Esophagus muscularis mucosa (tissue), 4 donors: ENCODE measurements at regions not wholly inside any gene's neighbourhood (a gene's known extent, or its start where the extent isn't known, plus 50 kb on each side); places are given as distances from the start of the nearest gene placed in this dataset.

ENCODE experiments used
- DNase-seq: peaks from one replicate; pipeline ENCODE4 v3.0.0-alpha.2; 2017; ENCODE audit errors: extremely low spot score
- H3K27ac ChIP-seq, 4 donors: fragments of 200-600 bp; sonication (generic); replicated peaks in 1 of 4; 1 replicate in 3 of 4; 2 replicates in 1 of 4; pipeline ENCODE4 v1.5.1; 2016 to 2019; ENCODE audit warnings: mild to moderate bottlenecking in 1 of 4
- H3K27me3 ChIP-seq, 4 donors: fragments of 200-600 bp; sonication (generic); one replicate each; pipeline versions ENCODE4 v1.5.1 to v1.6.0; 2016 to 2019
- H3K36me3 ChIP-seq, 4 donors: fragments of 200-600 bp; sonication (generic); one replicate each; pipeline ENCODE4 v1.5.1; 2016 to 2019
- H3K4me1 ChIP-seq, 4 donors: fragments of 200-600 bp; sonication (generic); one replicate each; pipeline ENCODE4 v1.5.1; 2016 to 2019
- H3K4me3 ChIP-seq, 4 donors: fragments of 200-600 bp; sonication (generic); 1 replicate in 2 of 4; 2 replicates in 2 of 4; pipeline ENCODE4 v1.5.1; 2016 to 2019; ENCODE audit warnings: mild to moderate bottlenecking in 4 of 4, moderate library complexity in 1 of 4
- H3K9me3 ChIP-seq, 4 donors: fragments of 200-600 bp; sonication (generic); 1 replicate in 3 of 4; 2 replicates in 1 of 4; pipeline ENCODE4 v1.5.1; 2016 to 2019
- EP300 ChIP-seq: sonication (generic); formaldehyde crosslinking; IDR thresholded peaks from one replicate; pipeline ENCODE4 v1.6.1; 2017; ENCODE audit warnings: antibody characterized with exemption
- POLR2A ChIP-seq: fragments of 450-650 bp; IDR thresholded peaks from one replicate; pipeline ENCODE4 v1.6.1; 2017; ENCODE audit warnings: antibody characterized with exemption, moderate library complexity, mild to moderate bottlenecking, low read depth
- POLR2AphosphoS5 ChIP-seq, 2 donors: sonication (generic); formaldehyde crosslinking; IDR thresholded peaks; one replicate each; pipeline ENCODE4 v1.6.1; 2017; ENCODE audit warnings: antibody characterized with exemption in 2 of 2
- WGBS: methylation state at CpG from one replicate; pipeline ENCODE4 v1.1.5; 2018; 5-methylcytosine and 5-hydroxymethylcytosine counted together
- intact Hi-C: fragments of 100-400 bp; cut with DNase I; formaldehyde crosslinking; loops from one replicate; pipeline ENCODE4 v1.15.1; 2023
- TF ChIP-seq, protein P1 (sequence below), 3 experiments: fragments of 200-600 bp in 2 of 3; fragments of 450-650 bp in 1 of 3; sonication (generic) in 2 of 3; IDR thresholded peaks; one replicate each; pipeline ENCODE4 v1.5.1; 2017 to 2019; ENCODE audit warnings: antibody characterized with exemption in 3 of 3, mild to moderate bottlenecking in 2 of 3, moderate library complexity in 1 of 3

DNA sequence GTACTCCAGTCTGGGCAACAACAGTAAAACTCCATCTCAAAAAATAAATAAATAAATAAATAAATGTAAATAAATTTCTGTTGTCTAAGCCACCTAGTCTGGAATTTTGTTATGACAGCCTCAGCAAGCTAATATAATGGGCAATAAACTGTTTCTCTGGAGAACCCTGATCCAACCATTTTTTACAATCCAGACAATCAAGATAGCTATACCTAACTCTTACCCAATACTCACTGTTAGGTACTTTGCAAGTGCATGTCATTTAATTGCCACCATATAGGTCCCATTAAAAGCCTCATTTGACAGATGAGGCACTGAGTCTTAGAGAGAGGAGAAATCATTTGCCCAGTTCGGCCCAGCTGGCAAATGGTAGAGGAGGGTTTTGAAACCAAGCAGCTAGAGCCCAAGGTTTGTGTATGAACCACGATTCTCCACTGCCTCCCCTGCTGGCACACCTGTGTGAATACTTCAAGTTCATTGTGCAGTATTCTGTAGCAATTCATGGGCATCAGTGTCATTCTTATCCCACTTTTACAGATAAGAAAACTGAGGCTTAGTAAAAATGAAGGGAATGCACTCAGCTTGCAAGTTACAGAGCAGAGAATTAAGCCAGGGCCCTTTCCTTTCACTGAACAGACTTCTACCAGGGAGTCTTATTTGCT is 107.0 kb upstream of the UBE2E1 start:
- intact Hi-C loops, result no loop called here
- 95% methylated on average over 2 of the region's 2 CpGs for WGBS
- TF ChIP-seq EP300, result no peak
- H3K4me3 ChIP-seq, result no peak overlapping the region
- no peaks in the 10 kb centered on the region for H3K9me3 ChIP-seq
- H3K36me3 ChIP-seq, result no peaks in the 10 kb centered on the region
- no peak overlapping the region for H3K27ac ChIP-seq
- no peaks in the 10 kb centered on the region for H3K27me3 ChIP-seq
- peaks cover 0 to 3% (median 0%) of the 10 kb centered on the region in 4 donors for H3K4me1 ChIP-seq
- DNase-seq, result no peak

DNA sequence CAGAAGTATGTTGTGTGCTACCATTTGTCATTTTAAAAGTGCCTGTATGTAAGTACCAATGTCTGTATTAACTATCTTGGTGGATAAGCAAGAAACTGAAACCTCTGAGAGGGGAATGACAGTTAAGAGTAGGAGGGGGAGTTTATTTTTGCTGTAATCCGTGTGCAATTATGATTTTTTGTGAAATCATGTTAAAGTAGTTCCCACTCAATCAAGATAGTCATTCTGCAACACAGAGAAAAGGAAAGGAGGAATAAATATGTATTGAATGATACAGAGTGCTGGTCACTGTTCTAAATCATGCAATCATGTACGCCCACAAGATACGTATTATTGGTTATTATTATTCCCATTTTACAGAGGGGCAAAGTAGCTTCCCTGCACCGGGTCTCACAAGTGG is 105.1 kb upstream of the UBE2E1 start:
- Histone ChIP-seq H3K27me3 (no peaks in the 10 kb centered on the region), H3K9me3 (no peaks in the 10 kb centered on the region), H3K4me3 (no peak overlapping the region), H3K4me1 (peaks cover 0 to 3% (median 0%) of the 10 kb centered on the region in 4 donors), H3K36me3 (no peaks in the 10 kb centered on the region), H3K27ac (no peak overlapping the region)
- no peak for TF ChIP-seq POLR2A
- TF ChIP-seq, protein P1, sequence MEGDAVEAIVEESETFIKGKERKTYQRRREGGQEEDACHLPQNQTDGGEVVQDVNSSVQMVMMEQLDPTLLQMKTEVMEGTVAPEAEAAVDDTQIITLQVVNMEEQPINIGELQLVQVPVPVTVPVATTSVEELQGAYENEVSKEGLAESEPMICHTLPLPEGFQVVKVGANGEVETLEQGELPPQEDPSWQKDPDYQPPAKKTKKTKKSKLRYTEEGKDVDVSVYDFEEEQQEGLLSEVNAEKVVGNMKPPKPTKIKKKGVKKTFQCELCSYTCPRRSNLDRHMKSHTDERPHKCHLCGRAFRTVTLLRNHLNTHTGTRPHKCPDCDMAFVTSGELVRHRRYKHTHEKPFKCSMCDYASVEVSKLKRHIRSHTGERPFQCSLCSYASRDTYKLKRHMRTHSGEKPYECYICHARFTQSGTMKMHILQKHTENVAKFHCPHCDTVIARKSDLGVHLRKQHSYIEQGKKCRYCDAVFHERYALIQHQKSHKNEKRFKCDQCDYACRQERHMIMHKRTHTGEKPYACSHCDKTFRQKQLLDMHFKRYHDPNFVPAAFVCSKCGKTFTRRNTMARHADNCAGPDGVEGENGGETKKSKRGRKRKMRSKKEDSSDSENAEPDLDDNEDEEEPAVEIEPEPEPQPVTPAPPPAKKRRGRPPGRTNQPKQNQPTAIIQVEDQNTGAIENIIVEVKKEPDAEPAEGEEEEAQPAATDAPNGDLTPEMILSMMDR (IDR thresholded peaks at IDR 0.05), result no peak
- TF ChIP-seq POLR2AphosphoS5 (IDR thresholded peaks at IDR 0.05), result no peak
- TF ChIP-seq EP300, result no peak
- intact Hi-C loops, result no loop called here
- DNase-seq, result no peak
- 92% methylated on average over 4 of the region's 4 CpGs for WGBS

DNA sequence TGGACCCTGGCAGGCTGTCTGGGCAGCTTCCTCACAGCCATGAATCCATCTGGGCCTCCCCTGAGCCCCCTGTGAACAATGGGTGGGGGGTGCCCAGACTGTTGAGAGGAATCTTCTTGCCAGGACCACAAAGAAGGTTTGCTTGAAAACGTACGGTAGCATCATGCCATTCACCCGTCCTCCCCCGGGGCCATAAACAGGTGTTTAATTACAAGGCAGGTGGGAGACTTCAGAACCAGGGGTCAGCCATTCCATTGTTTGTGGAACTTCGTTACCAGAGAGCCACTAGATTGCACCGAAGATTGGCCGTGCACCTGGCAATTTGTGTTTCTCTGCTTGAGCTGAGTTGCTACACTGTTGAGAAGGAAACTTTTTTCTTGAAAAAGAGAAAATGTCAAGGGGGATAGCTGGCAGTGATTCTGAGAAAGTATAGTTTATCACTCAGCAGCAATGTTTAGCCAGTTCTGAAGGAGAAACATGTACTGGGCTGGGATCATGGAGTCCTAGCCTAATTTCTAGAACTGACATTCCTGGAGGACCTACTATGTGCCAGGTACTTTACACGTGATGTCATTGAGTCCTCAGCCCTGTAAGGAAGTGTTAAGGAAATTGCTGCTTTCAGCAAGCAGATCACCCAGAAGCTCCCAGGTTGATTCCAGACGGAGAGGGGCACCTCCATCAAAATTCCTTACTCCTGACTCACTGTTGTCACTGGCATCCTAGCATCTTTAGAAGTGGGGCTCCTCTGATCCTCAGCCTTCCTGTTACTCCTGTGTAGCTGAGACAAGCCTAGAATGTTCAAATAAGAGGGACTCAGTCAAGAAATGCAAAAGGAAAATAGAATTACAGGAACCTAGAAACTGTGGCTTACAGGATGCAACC is 103.8 kb upstream of the UBE2E1 start:
- intact Hi-C loops, result no loop called here
- 77% methylated on average over 9 of the region's 9 CpGs for WGBS
- Histone ChIP-seq H3K4me1 (peaks cover 0 to under 1% (median 0%) of the 10 kb centered on the region in 4 donors), H3K27me3 (no peaks in the 10 kb centered on the region), H3K36me3 (no peaks in the 10 kb centered on the region), H3K9me3 (no peaks in the 10 kb centered on the region), H3K4me3 (no peak overlapping the region), H3K27ac (no peak overlapping the region)
- no peak for DNase-seq
- TF ChIP-seq, protein P1 (IDR thresholded peaks at IDR 0.05), result no peak
- no peak for TF ChIP-seq EP300
- TF ChIP-seq POLR2AphosphoS5 (IDR thresholded peaks at IDR 0.05), result no peak
- TF ChIP-seq POLR2A, result no peak

DNA sequence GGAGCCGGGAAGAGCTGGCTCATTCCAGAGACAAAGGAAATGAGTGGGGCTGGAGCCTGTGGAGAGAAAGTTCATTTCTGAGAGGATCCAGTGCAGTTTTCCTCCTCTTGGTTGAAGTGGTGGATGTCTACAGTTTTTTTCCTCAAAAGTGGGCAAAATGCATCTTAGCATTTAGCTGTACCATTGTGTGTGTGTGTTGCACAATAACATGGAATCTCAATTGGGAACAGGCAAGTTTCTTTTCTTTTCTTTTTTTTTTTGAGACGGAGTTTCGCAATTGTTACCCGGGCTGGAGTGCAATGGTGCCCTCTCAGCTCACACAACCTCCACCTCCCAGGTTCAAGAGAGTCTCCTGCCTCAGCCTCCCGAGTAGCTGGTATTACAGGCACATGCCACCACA is 101.5 kb upstream of the UBE2E1 start:
- Histone ChIP-seq H3K27ac (no peak overlapping the region), H3K27me3 (no peaks in the 10 kb centered on the region), H3K9me3 (no peaks in the 10 kb centered on the region), H3K4me1 (no peaks in the 10 kb centered on the region), H3K36me3 (no peaks in the 10 kb centered on the region), H3K4me3 (no peak overlapping the region)
- 90% methylated on average over 5 of the region's 5 CpGs for WGBS
- no peak for TF ChIP-seq EP300
- TF ChIP-seq POLR2A, result no peak
- no peak for TF ChIP-seq POLR2AphosphoS5 (IDR thresholded peaks at IDR 0.05)
- TF ChIP-seq, protein P1 (IDR thresholded peaks at IDR 0.05), result no peak
- intact Hi-C loops, result no loop called here
- DNase-seq, result no peak

DNA sequence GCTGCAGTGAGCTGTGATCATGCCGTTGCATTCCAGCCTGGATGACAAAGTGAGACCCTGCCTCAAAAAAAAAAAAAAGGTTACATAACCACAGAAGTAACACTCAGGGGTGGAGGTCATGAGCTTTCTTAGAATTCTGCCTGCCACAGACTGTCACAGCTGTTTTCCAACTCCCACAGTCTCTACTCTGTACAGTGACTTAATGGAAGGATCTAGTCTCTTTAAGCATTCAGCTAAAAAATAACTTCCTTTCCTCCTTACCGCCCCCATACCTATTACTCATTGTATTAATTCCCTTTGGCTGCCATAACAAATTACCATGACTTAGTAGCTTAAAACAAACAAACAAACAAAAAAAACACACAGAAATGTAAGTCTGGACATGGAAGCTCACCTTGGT is 99.6 kb upstream of the UBE2E1 start:
- no peaks in the 10 kb centered on the region for H3K27me3 ChIP-seq
- H3K36me3 ChIP-seq, result no peaks in the 10 kb centered on the region
- DNase-seq, result no peak
- no peak overlapping the region for H3K4me3 ChIP-seq
- 66% methylated on average over 2 of the region's 2 CpGs for WGBS
- peaks cover 0 to 13% (median 11%) of the 10 kb centered on the region in 4 donors for H3K4me1 ChIP-seq
- H3K27ac ChIP-seq, result no peak overlapping the region
- H3K9me3 ChIP-seq, result no peaks in the 10 kb centered on the region
- TF ChIP-seq POLR2AphosphoS5 (IDR thresholded peaks at IDR 0.05), result no peak
- TF ChIP-seq, protein P1 (IDR thresholded peaks at IDR 0.05), result no peak
- TF ChIP-seq POLR2A, result no peak
- TF ChIP-seq EP300, result no peak
- intact Hi-C loops, result no loop called here
